LNCAP (cell line): ENCODE measurements at regions not wholly inside any gene's neighbourhood (a gene's known extent, or its start where the extent isn't known, plus 50 kb on each side); places are given as distances from the start of the nearest gene placed in this dataset.

Source experiments
- TF ChIP-seq, protein P1 (sequence below): fragments of 450-650 bp; IDR thresholded peaks from 2 replicates; pipeline ENCODE4 v1.5.1; 2017; ENCODE audit warnings: mild to moderate bottlenecking

DNA sequence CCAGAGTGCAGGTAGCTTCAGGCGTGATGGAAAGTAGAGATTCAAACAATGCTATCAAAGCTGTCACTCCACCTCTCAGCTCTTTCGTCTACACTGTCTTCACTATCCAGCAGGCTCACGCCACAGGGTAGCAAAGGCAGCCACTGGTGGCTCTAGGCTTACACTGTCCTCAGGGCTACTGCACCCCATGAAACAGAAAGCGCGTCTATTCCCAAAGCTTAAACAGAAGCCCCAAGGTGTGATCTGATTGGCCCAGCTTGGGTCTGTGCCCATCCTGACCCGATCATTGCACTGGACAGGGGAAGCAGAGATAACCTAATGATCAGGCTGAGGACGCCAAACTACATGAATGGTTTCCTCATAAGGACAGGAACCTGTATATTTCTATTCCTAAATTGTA lies 100.1 kb downstream of the PDCL3 start:
- TF ChIP-seq, protein P1, sequence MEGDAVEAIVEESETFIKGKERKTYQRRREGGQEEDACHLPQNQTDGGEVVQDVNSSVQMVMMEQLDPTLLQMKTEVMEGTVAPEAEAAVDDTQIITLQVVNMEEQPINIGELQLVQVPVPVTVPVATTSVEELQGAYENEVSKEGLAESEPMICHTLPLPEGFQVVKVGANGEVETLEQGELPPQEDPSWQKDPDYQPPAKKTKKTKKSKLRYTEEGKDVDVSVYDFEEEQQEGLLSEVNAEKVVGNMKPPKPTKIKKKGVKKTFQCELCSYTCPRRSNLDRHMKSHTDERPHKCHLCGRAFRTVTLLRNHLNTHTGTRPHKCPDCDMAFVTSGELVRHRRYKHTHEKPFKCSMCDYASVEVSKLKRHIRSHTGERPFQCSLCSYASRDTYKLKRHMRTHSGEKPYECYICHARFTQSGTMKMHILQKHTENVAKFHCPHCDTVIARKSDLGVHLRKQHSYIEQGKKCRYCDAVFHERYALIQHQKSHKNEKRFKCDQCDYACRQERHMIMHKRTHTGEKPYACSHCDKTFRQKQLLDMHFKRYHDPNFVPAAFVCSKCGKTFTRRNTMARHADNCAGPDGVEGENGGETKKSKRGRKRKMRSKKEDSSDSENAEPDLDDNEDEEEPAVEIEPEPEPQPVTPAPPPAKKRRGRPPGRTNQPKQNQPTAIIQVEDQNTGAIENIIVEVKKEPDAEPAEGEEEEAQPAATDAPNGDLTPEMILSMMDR: no peak

DNA sequence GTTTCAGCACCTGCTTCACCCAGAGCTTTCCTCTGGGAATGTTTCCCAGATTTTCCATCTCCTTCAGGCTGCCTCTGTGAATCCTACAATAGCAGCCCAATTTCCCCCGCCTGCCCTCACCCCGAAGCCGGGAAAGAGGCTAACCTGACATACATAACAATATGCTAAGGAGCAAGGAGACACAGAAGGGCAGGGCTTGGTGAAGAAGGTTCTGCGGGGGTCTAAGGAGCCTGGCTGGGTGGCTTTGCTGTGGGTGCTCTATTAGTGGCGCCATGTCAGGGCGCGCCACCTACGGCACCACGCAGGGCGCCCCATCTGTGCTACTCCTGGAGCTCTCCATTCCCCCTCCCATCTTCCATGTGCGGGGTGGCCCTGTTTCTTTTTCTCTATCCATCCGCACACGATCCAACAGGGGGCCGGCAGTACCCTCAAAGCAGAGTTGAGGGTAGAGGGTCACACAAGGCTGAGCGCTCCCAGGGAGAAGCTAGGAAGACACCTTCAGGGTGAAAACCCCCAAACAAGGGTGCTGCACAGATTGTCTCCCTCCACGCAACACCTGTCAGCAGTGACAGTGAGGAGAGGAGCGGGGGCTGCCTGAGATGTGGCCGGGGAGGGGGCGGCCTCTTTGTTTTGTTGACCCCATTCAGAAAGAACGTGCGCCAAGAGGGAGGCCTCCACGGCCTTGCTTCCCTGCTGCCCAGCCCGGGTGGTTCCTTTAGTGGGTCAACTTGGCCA lies 101.4 kb downstream of the PDCL3 start:
- TF ChIP-seq, protein P1: no peak

DNA sequence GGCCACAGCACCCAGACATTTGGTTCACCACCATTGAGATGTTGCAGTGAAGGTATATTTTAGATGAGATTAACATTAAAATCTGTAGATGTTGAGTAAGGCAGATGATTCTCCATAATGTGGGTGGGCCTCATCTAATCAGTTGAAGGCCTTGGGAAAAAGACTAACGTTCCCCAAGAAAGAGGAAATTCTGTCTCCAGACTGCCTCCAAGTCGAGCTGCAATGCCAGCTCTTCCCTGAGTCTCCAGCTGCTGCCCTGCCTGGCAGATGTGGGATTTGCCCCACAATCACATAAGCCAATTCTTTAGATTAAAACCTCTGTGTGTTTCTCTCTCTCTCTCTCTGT lies 101.9 kb downstream of the PDCL3 start:
- TF ChIP-seq, protein P1: no peak

DNA sequence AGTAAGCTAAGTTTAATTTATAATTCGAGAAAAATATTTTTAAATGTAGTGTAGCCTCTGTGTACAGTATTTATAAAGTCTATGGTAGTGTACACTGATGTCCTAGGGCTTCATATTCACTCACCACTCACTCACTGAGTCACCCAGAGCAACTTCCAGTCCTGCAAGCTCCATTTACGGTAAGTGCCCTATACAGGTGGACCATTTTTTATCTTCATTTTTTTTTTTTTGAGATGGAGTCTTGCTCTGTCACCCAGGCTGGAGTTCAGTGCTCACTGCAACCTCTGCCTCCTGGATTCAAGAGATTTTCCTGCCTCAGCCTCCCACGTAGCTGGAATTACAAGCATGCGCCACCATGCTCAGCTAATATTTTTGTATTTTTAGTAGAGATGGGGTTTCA lies 104.2 kb downstream of the PDCL3 start:
- TF ChIP-seq, protein P1: no peak

DNA sequence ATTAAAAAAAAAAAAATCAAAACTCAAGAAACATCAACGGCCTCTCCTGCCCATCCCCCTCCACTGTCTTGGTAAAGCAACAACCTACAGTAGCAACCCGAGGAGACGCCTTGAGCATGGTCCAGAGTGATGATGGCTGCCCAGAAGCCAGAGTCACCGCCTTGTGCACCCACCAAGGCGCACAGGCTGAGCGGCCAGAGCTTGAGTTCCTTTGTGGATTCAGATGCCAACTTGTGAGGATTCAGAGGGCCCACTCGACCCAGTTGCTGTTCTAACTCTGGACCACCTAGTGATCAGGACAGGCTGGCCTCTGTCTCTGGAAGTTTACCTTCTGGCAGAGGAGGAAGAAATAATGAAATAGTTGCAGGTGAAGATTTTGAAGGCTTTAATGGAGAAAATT lies 105.0 kb downstream of the PDCL3 start:
- TF ChIP-seq, protein P1: no peak

DNA sequence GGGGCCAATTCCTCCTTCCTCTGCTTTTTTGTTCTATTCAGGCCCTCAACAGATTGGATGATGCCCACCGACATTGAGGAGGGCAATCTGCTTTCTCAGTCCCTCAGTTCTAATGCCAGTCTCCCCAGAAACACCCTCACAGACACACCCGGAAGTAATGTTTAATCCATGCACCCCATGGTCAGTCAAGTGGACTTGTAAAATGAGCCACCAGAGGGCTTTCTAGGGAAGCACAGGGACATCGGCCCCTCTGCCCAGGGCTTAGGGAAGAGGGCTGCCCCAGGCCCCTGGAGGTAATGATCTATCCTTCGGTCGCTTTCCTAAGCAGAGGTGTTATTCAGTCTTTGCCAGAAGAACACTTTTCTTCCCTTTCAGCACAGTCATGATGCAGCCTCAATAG lies 107.4 kb downstream of the PDCL3 start:
- TF ChIP-seq, protein P1: no peak

DNA sequence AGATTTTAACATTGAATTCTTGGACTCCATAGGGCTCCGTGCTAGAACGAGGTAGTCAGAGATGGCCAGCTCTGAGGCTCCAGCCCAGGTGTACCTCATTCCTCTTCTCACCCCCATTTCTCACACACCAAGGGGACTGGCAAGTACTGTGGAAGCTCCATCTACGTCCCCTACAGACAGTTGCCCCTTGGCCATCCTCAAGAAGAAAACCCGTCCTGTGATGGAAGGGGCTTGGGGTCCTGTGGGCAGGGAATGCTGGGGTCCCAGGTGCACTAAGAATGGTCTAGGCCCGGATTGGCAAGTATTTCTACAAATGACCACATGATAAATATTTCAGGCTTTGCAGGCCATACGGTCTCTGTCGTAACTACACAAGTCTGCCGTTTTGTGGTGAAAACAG lies 110.3 kb downstream of the PDCL3 start:
- TF ChIP-seq, protein P1: no peak
